ENCODE measurements at regions not wholly inside any gene's neighbourhood (a gene's known extent, or its start where the extent isn't known, plus 50 kb on each side); places are given as distances from the start of the nearest gene placed in this dataset.

DNA sequence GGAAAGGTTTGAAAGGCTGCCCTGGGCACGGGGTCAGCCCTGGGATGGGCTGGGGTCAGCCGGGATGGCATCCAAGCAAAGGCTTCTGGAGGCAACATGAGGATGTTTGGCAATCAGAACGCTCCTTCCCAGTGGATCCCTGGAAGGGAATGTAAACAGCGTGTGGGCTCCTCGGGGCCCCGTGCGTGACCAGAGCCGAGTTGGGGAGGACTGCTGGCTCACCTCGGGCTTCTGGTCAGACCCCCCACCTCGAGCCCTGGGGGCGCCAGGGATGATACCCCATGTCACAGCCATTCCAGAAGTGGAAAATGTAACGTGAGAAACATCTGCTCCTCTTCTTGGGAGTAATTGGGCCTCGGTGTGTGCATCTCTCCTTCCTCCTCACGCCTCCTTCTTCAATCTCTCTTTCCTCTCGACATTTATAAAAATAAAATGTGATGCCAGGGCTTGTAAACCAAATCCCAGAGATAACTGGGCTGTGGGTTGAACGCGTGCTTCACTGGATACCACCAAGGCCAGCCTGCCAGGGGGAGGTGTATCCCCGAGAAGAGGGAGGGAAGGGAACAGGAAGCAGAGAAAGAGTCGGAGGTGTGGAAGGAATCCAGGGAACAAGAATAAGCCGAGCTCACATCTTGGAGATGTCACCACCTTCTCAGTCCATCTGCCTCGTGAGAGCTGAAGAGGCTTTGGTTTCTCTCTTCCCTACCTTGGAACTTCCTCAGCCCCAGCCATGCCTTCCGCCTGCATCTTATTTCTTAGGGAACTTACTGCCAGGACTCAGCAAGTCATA, 144.8 kb downstream of the NUAK1 start:
- no peak overlapping the region for H3K27ac ChIP-seq

DNA sequence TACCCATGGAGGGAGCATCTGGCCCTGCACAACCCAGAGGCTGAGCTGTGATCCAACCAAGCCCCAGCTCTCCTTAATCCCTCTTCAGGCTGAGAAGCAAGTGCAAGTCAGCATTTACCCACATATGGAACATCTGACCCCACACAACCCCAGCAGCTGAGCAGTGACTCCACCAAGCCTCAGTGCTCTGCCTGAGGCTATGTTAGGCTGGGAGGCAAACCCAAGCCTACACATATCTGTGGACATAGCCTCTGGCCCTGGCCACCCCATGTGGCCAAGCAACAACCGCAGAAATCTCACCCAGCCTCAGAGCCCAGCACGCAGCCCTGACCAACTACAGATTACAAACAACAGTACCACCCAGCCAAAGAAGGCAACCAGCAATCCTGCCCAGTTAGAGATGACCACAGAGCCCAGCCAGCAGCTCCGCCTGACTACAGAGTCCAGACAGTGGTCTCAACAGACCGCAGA, 142.8 kb downstream of the NUAK1 start:
- no peak for DNase-seq (ENCODE audit: low read depth, low spot score)
- H3K27ac ChIP-seq = no peak overlapping the region

More for the DNA sequence above, 144.8 kb downstream of the NUAK1 start:
- no peak for DNase-seq (ENCODE audit: low read depth, low spot score)

DNA sequence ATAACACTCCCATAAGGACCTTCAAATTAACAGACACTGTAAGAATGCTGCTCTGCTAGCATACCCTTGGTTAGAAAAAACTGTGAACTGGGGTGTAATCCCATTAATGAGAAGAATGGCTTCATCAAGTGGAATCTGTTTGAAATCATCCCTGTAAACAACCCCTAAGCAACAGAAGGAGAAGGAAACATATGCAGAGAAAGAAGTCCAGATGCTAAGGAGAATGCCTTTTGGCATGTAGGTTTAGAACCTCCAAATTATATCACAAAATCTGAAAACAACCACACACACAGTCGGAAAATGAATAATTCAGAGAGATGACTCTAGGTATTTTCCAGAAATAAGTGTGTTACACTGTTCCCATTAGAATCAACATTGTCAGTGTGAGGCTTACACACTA, 140.2 kb downstream of the NUAK1 start:
- no peak for DNase-seq (ENCODE audit: low read depth, low spot score)
- H3K27ac ChIP-seq = no peak overlapping the region

DNA sequence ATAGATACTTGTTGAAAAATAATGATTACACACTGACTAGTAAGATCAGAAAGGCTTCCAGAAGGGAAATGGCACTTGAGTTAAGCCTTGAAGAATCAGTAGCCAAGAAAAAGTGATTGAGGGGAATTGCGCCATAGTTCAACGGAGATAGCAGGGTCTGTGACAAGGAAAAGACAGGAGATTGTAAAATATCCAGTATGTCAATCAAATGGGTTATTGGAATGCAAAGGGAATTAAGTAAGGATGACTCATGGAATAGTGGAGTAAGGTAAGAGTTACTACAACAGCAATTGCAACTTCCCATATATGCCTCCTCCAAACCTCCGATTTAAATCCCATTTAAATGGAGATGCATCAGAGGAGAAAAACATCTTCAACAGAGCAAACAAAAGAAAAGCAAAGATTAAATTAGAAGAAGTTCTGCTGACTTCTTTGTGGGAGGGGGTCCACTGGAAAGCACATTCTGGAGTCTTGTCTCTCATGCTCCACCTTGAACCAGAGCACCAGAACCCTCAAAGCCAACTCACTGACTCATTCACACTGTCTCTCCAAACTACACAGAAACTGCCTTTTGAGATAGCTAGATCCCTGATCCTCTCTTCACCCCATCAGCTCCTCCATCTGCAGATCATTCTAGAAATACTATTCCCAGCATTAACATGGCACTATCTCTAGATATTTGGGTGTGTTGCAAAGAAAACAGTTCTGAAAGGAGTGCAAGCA, 138.2 kb downstream of the NUAK1 start:
- no peak overlapping the region for H3K27ac ChIP-seq
- no peak for DNase-seq (ENCODE audit: low read depth, low spot score)

DNA sequence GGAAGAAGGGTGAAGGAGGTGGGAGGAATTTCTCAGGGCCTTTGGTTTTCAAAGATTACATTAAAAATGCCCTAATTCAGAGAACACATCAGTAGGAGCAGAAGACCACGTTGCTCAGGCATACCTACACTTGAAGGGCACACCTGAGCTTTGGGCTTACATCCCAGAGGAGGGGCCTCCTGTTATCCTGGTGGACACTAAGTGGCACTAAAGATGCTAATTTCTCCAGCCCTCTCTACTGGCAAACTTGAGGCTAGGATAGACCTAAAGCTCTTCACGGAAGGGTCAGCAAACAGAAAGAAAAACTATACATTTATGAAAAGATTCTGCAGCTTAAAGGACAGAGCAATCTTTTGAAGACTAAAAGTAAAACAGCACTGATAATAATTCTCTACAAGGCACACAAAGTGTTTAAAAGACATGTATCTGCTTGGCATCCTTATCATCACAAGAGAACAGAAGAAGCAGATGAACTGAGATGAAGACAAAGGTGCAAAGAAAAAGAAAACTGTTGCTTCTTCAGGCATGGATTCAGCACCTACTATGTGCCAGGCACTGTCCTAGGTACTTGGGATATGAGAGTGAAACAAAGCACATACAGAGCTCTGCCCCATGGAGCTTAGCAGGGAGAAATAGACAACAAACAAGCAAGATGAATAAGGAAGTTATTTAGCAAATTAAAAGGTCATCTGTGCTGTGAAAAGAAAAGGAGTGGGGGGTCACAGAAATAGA, 137.5 kb downstream of the NUAK1 start:
- DNase-seq (ENCODE audit: low read depth, low spot score) = no peak
- H3K27ac ChIP-seq = no peak overlapping the region

DNA sequence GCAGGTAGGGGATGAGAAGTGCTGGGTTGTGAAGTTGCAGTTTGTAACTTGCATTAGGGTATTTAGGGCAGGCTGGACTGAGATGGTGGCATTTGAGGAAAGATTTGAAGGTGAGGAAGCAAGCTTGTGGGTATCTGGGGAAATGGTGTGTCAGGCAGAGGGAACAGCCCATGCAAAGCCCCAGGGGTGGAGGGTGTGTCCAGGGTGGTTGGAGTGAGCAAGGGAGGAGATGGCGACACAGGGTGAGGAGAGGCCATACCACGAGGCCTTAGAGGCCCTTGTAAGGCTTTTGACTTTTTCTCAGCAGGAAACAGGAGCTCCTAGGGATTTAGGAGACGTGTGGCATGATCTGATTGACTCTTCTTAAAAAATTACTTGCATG, 136.9 kb downstream of the NUAK1 start:
- DNase-seq (ENCODE audit: low read depth, low spot score) = no peak
- no peak overlapping the region for H3K27ac ChIP-seq

DNA sequence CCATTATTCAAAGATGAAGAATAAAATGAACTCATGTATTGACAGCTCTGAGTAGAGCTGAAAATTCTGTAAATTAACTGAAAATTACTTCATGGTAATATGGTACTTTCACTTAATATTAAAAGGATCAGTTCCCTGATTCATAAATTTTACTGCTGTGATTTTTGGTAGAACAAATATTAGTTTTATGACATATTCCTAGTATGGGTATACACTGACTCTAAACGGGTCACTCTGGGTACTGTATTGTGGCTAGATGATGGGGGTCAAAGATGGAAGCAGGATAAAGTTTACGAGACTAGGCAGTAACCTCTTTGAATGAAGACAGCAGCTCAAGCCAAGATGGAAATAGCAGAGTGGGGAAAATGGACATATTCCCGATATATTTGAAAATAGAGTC, 135.5 kb downstream of the NUAK1 start:
- H3K27ac ChIP-seq = no peak overlapping the region
- no peak for DNase-seq (ENCODE audit: low read depth, low spot score)

DNA sequence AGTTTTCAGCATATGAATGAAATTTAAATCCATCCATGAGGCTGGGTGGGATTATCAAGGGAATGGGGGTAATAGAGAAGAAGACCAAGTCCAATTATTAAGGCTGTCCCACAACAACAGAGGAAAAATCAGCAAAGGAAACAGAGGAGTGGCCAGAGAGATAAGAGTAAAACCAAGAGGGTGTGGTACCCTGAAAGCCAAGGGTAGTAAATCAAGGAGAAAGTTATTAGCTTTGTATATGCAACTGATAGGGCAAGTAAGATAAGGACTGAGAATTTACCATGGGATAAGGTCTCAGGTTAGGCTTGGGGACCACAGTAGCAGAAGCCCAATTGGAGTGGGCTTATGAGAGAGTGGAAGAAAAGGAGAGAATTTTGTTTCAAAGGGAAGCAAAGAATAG, 134.5 kb downstream of the NUAK1 start:
- DNase-seq (ENCODE audit: low read depth, low spot score) = no peak
- H3K27ac ChIP-seq = no peak overlapping the region

DNA sequence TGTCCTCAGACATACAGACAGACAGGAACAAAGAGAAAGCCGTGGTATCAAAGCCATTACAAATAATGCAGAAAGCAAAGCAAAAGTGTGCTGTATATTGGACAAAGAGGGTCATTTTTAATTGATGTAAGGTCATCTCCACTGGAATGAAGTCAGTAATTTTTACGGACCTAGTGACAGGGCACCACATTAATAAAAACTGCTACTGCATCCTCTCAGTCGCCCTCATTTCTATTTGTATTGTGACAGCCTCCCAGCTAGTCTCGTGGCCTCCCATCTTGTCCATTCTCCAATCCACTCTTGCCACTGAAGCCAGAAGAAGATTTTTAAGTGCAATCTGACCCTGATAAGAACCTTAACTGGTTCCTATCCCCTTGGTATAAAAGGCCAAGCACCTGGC, 132.4 kb downstream of the NUAK1 start:
- DNase-seq (ENCODE audit: low read depth, low spot score) = no peak
- H3K27ac ChIP-seq = no peak overlapping the region

DNA sequence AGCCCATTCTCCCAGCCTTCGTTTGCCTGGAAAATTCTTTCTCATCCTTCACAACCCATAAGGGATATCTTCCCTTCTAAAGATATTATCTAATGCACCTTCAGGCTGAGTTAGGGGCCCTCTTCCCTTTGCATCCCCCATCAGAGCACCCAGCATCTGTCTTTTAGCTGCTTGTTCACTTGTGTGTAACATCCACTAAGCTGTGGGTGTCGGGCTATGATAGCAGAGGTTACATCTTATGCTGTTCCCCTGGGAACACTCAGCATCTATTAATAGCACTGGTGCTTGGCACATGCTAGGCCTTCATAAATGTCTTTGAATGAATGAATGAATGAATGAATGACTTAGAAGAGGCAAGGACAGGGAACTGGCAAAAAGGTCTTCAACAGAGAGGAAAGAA, 131.8 kb downstream of the NUAK1 start:
- no peak overlapping the region for H3K27ac ChIP-seq
- no peak for DNase-seq (ENCODE audit: low read depth, low spot score)

DNA sequence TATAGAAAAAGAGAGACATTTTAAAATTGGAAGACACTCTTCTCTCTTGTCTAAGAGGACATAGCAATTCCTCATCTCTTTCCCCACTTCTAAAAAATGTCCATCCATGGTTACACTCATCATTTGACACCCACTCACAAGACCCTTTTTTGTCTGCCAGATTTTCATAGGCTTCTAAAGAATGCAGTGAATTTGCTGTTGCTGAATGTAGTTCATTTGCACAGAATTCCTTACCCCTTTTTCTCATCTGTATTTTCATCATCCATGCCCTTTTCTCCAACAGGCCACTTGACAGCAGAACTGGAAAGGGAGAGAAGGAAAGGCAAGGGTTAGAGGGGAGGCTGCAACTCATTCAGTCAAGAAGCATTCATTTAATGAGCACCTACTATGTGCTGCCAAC, 128.0 kb downstream of the NUAK1 start:
- DNase-seq (ENCODE audit: low read depth, low spot score) = no peak
- H3K27ac ChIP-seq = no peak overlapping the region
